B cell (primary cell): ENCODE measurements at regions not wholly inside any gene's neighbourhood (a gene's known extent, or its start where the extent isn't known, plus 50 kb on each side); places are given as distances from the start of the nearest gene placed in this dataset.

Source experiments
- ATAC-seq: fragments of 200-7000 bp; cut with Tn5 transposase; one replicate; pipeline ENCODE4 v1.10.0; 2021; ENCODE audit warnings: low read depth, mild to moderate bottlenecking, moderate number of reproducible peaks, moderate library complexity
- CTCF ChIA-PET: fragments of 350-600 bp; sonication (Branson Sonifier 250); formaldehyde crosslinking; loops from one replicate; lab custom pipeline; 2021; ENCODE audit warnings: antibody characterized with exemption, inconsistent platforms; lab: Charles Lee
- POLR2A ChIA-PET: fragments of 350-600 bp; sonication (Branson Sonifier 250); formaldehyde crosslinking; loops from one replicate; lab custom pipeline; 2021; ENCODE audit warnings: antibody characterized with exemption; lab: Charles Lee
- DNase-seq: peaks from one replicate; pipeline ENCODE4 v3.0.0; 2013
- H2AFZ ChIP-seq: 2 replicates; pipeline ENCODE4 v1.6.1; 2012; ENCODE audit warnings: mild to moderate bottlenecking, low read depth, low read length; ENCODE audit not compliant: insufficient read depth, poor library complexity, severe bottlenecking
- H3K27ac ChIP-seq, 2 donors: 1 replicate in 1 of 2; 2 replicates in 1 of 2; pipeline ENCODE4 v1.5.1; 2012 to 2013; ENCODE audit warnings: low read length in 2 of 2, mild to moderate bottlenecking in 2 of 2, moderate library complexity in 1 of 2
- H3K27me3 ChIP-seq, 4 experiments: fragments of 200-600 bp in 1 of 4; sonication (generic) in 1 of 4; replicated peaks in 1 of 4; 1 replicate in 2 of 4; 2 replicates in 2 of 4; pipeline versions ENCODE4 v1.6.1 to v1.7.0; 2013 to 2016; ENCODE audit warnings: low read length in 3 of 4, mild to moderate bottlenecking in 2 of 4, mixed read lengths in 1 of 4, moderate library complexity in 1 of 4; ENCODE audit not compliant: insufficient read depth in 4 of 4, control insufficient read depth in 3 of 4; ENCODE audit errors: control extremely low read depth in 1 of 4
- H3K36me3 ChIP-seq, 2 experiments: replicated peaks in 1 of 2; 1 replicate in 1 of 2; 2 replicates in 1 of 2; pipeline versions ENCODE4 v1.6.1 to v1.7.1; 2013; ENCODE audit warnings: low read length in 1 of 2; ENCODE audit not compliant: insufficient read depth in 2 of 2, control insufficient read depth in 1 of 2; ENCODE audit errors: control extremely low read depth in 1 of 2, extremely low read depth in 1 of 2
- H3K4me1 ChIP-seq, 2 donors: fragments of 200-600 bp in 1 of 2; sonication (generic) in 1 of 2; 1 replicate in 1 of 2; 2 replicates in 1 of 2; pipeline versions ENCODE4 v1.5.1 to v1.6.1; 2013 to 2017; ENCODE audit warnings: low read length in 2 of 2; ENCODE audit not compliant: control insufficient read depth in 2 of 2, insufficient read depth in 2 of 2
- H3K4me2 ChIP-seq: replicated peaks from 2 replicates; pipeline ENCODE3; 2012; ENCODE audit warnings: mild to moderate bottlenecking, low read depth, low read length; ENCODE audit not compliant: poor library complexity, severe bottlenecking
- H3K4me3 ChIP-seq, 5 experiments: fragments of 200-600 bp in 1 of 5; sonication (generic) in 1 of 5; 1 replicate in 3 of 5; 2 replicates in 2 of 5; pipeline versions ENCODE4 v1.5.1 to v1.7.0; 2011 to 2016; ENCODE audit warnings: low read length in 4 of 5, mild to moderate bottlenecking in 4 of 5, low read depth in 2 of 5, control low read depth in 1 of 5, moderate library complexity in 1 of 5; ENCODE audit not compliant: insufficient read depth in 1 of 5; ENCODE audit errors: control extremely low read depth in 1 of 5, extremely low read depth in 1 of 5
- H3K79me2 ChIP-seq: fragments of 200-600 bp; sonication (generic); one replicate; pipeline ENCODE4 v1.6.0; 2016; ENCODE audit warnings: low read length; ENCODE audit not compliant: control insufficient read depth, insufficient read depth
- H3K9ac ChIP-seq: fragments of 200-600 bp; sonication (generic); 2 replicates; pipeline ENCODE4 v1.6.1; 2017; ENCODE audit warnings: mild to moderate bottlenecking, low read length, moderate library complexity
- H3K9me3 ChIP-seq, 3 donors: one replicate each; pipeline versions ENCODE4 v1.6.1 to v1.7.1; 2013; ENCODE audit warnings: low read length in 2 of 3; ENCODE audit not compliant: control insufficient read depth in 2 of 3, insufficient read depth in 1 of 3; ENCODE audit errors: control extremely low read depth in 1 of 3
- H4K20me1 ChIP-seq: 2 replicates; pipeline ENCODE4 v1.6.0; 2012; ENCODE audit warnings: mild to moderate bottlenecking, low read length; ENCODE audit not compliant: insufficient read depth, control insufficient read depth, poor library complexity, severe bottlenecking
- H3K27ac Mint-ChIP-seq: one replicate; pipeline ENCODE4 v1.8.0; 2021; ENCODE audit warnings: mixed read lengths
- H3K27me3 Mint-ChIP-seq: one replicate; pipeline ENCODE4 v1.8.0; 2021; ENCODE audit warnings: mixed read lengths
- H3K4me1 Mint-ChIP-seq: one replicate; pipeline ENCODE4 v1.8.0; 2021; ENCODE audit warnings: mixed read lengths
- H3K4me3 Mint-ChIP-seq: one replicate; pipeline ENCODE4 v1.8.0; 2021; ENCODE audit warnings: mixed read lengths
- H3K9me3 Mint-ChIP-seq: one replicate; pipeline ENCODE4 v1.8.0; 2022; ENCODE audit warnings: mixed read lengths; ENCODE audit not compliant: insufficient read depth
- CTCF ChIP-seq: fragments of 200-600 bp; IDR thresholded peaks from one replicate; pipeline ENCODE4 v1.8.0; 2022; ENCODE audit warnings: antibody characterized with exemption, mild to moderate bottlenecking
- EZH2 ChIP-seq: IDR thresholded peaks from 2 replicates; pipeline ENCODE4 v1.6.1; 2012; ENCODE audit warnings: borderline replicate concordance, low read depth, mild to moderate bottlenecking, moderate library complexity, low read length; ENCODE audit not compliant: insufficient read depth, poor library complexity, severe bottlenecking
- WGBS: methylation state at CpG from one replicate; pipeline ENCODE4 v1.1.5; 2013; ENCODE audit warnings: missing lambda C conversion rate; ENCODE audit not compliant: insufficient coverage; 5-methylcytosine and 5-hydroxymethylcytosine counted together
- intact Hi-C: fragments of 100-400 bp; cut with micrococcal nuclease; formaldehyde crosslinking; loops from one replicate; pipeline ENCODE4 v1.10.0; 2022

- Histone ChIP-seq H3K27me3 (no peaks in the 10 kb centered on the region), H3K79me2 (no peaks in the 10 kb centered on the region), H3K36me3 (no peaks in the 10 kb centered on the region), H3K27ac (no peak overlapping the region), H3K4me1 (no peaks in the 10 kb centered on the region), H2AFZ (no peak overlapping the region), H4K20me1 (no peaks in the 10 kb centered on the region), H3K9me3 (no peaks in the 10 kb centered on the region), H3K4me2 (no peak overlapping the region), H3K9ac (no peak overlapping the region), H3K4me3 (no peak overlapping the region)
- Mint-ChIP-seq H3K4me3 (no peak overlapping the region), H3K9me3 (peaks cover 2% of the 10 kb centered on the region), H3K27me3 (no peaks in the 10 kb centered on the region), H3K4me1 (no peaks in the 10 kb centered on the region), H3K27ac (no peak overlapping the region)
- 92% methylated on average over 2 of the region's 3 CpGs for WGBS
- ChIA-PET CTCF (no interaction called here), POLR2A (interaction anchor here (0.6 kb wide), 1 partner anchor 15 kb away, joined by 5 read pairs; no protein-coding TSS in a partner anchor)
- TF ChIP-seq EZH2 (no peak), CTCF (no peak)
- ATAC-seq (no peak), DNase-seq (no peak)
- intact Hi-C loops = no loop called here
These were observed 121.8 kb upstream of the C11orf87 start for GRCh38 chr11:109300211-109300610.

- Histone ChIP-seq H2AFZ (no peak overlapping the region), H3K36me3 (no peaks in the 10 kb centered on the region), H3K27ac (no peak overlapping the region), H3K9ac (no peak overlapping the region), H3K9me3 (no peaks in the 10 kb centered on the region), H3K4me2 (no peak overlapping the region), H3K4me1 (no peaks in the 10 kb centered on the region), H3K79me2 (no peaks in the 10 kb centered on the region), H3K27me3 (no peaks in the 10 kb centered on the region), H3K4me3 (no peak overlapping the region), H4K20me1 (no peaks in the 10 kb centered on the region)
- 93% methylated on average over 3 of the region's 4 CpGs for WGBS
- TF ChIP-seq CTCF (no peak), EZH2 (no peak)
- Mint-ChIP-seq H3K4me1 (no peaks in the 10 kb centered on the region), H3K27me3 (no peaks in the 10 kb centered on the region), H3K9me3 (no peaks in the 10 kb centered on the region), H3K4me3 (no peak overlapping the region), H3K27ac (no peak overlapping the region)
- ChIA-PET POLR2A (no interaction called here), CTCF (no interaction called here)
- ATAC-seq (no peak), DNase-seq (no peak)
- intact Hi-C loops = no loop called here
These were observed 119.2 kb upstream of the C11orf87 start for GRCh38 chr11:109302591-109303334.
